Activated CD8-positive, alpha-beta memory T cell treated with anti-CD3 and anti-CD28 coated beads for 1 hour (primary cell): ENCODE measurements at regions not wholly inside any gene's neighbourhood (a gene's known extent, or its start where the extent isn't known, plus 50 kb on each side); places are given as distances from the start of the nearest gene placed in this dataset.

Experiments used
- DNase-seq, 2 donors: peaks; one replicate each; pipeline ENCODE4 v3.0.0-alpha.2; 2020; ENCODE audit warnings: low read depth in 1 of 2; ENCODE audit errors: extremely low read depth in 1 of 2

DNA sequence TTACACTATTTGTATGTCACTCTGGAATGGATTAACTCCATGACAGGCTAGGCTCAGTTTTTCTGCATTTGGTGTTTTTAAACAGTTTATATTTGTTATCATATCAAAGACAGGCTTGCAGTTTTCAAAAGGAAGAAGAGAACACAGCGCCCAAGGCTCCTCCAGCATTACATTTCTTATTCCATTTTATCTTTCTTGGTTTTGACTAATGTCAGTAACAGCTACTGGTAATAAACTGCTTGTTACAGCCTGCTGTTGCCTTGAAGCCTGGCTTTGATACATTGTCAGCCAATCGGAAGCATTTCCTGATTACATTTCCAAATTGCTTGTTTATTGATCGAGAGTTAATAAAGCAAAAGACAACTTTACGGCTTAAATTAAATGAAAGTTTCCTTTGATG lies 166.0 kb upstream of the MDFIC start:
- DNase-seq, result no peak

DNA sequence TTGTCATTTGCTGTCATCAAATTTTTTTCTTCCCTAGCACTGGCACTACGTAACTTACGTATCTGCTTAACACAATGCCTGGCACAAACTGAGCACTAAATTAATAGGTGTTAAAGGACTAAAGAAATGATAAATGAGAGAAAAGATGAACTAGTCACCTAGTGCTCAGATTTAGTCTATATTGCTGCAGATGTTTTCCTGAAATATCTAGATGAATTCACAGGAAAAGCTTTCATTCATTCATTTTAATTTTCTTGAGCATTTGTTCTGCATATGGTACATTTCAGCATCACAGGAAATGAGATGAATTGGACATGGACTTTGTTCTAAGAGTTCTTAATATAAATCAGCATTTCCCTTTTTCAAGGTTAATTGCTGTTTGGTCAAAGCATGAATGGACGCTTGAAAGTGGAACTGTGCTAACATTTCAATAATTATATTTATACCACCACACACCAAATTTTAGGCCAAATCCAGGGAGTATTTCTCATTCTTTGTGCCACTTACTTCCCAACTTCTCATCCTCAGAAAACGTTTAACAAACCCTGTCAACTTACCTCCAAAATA lies 163.2 kb upstream of the MDFIC start:
- DNase-seq, result no peak

DNA sequence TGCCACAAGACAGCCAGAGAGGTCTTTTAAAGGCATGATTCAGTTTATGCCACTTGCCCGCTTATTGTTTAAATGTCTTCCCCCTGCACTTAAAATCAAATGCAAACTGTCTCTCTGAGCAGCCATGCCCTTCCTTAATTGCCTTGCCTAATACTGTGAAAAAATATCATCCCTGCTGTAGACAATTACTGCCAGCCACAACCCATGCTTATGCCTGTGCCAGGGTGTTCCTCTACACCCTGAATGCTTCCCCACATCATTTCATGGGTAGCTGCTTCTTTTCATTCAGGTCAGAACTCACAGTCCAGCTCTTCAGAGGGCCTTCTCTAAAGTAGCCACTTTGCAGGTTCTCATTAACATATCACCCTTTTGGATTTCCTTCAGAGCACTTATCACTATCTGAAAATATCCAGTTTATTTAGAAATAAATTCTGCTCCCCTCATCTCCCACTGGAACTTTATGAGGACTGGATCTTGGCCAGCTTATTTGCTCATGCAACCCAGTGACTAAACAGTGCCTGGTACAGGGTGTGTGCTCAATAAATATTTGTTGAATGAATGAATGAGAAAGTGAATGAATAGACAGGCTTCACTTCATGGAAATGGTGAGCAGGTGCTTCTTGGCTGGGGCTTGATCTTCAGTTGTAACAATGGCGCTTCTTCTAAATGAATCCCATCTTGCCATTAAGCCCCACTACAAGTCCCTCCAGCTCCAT lies 162.4 kb upstream of the MDFIC start:
- DNase-seq, result no peak

DNA sequence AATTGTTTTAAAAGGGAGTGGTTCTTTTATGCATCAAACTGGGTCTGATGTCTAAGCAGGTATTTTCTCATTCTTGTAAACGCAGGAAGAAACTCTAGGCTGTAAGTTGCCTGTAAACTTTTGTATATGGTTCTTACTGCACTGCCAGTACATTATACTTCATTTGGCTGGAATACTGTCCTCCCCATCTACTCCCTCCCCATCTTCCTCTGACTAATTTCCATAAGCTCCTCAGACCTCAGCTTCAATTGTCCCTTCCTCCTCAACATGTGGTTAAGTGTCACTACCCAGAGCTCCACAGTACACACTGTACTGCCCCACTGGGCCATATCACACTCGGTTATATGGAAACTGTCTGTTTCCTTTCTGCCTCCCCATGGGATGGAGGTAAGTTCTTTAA lies 161.4 kb upstream of the MDFIC start:
- DNase-seq, result no peak

DNA sequence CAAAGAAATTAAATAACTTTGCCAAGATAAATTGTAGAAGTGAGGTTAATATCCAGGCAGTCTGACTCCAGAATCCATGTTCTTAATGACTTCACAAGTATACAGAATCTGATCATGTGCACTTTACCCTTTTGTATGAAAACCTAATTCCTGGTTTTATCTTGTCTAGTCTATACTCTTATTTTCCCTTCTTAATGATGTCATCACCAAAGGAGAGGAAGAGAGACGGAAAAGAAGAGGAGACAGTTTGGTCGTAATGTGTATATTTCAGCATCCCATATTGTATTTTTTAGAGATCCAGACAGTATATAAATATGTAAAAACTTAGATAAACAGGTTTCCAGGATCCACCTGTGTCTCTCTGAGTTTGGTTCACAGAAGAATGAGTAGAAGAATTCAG lies 159.9 kb upstream of the MDFIC start:
- no peak for DNase-seq

DNA sequence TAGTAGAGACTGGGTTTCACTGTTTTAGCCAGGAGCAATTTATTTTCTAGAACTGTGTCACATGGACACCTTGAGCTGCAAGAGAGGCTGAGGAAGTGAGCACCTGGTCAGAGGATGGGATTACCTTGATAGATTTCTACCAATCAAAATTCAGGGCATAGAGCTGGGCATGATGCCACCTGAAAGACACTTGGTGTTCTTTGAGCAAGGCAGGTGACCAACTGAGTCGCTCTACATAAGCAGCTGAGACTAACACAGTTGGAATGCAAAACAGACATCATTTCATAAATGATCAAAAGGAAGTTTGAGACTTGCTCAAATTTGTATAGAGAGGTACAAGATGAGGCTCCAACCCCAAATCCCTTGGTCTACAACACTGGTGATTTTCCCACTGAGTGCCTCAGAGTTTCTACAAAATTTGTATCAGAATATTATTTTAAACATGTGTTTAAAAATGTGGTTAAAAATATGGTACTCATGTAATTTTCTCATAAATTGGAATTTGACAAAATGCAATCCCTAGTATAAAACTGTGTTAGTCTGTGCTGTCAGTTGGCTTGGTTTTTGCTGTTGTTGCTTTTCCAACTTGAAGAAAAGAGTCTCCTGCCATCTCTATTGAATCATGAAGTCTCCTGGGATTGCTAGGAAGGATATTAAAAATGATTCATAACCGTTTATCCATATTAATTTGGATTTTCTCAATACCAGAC lies 156.4 kb upstream of the MDFIC start:
- no peak for DNase-seq

DNA sequence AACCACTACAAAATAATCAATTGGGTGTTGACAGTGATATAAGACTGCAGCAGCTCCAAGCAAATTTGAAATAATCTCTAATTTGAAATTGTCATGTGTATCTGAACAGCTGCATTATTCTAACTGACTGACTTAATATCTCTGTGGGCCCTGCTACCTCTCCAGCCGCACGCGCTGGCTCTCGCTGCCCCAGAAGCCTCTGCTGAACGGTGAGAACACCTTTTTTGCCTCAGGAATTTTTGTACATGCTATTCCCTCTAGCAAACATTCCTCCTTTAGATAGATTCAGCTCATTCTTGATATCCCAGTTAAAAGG lies 155.9 kb upstream of the MDFIC start:
- DNase-seq, result no peak

DNA sequence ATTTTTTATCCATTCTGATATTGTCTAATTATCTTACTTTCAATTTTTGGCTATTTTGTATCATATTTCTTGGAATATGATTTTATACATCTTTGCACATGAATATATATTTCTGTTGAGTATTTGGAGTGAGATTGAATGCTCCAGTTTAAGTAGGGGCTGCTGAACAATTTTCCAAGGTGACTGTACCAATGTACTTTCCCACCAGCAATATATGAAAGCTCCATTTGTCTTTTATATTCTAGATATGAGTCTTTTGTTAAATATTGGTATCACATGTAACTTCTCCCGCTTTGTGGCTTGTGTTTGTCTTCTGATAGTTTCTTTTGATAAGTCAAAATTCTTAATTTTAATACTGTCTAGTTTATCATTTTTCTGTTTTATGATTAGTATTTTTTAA lies 144.6 kb upstream of the MDFIC start:
- no peak for DNase-seq

DNA sequence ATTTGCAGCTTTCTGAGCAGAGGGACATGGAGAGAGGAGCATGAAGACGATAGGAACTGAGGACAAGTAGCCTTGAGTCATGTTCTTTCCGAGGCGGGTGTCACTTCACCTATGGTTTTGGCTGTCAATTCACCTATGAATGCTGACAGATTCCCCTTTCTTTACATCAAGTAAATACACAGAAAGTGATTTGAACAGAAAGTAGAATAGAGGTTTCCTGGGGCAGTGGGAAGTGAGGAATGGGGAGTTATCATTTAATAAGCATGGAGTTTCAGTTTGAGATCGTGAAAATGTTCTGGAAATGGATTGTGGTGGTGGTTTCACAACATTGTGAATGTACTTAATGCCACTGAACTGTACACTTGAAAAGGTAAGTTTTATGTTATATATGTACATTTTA lies 138.4 kb upstream of the MDFIC start:
- no peak for DNase-seq

DNA sequence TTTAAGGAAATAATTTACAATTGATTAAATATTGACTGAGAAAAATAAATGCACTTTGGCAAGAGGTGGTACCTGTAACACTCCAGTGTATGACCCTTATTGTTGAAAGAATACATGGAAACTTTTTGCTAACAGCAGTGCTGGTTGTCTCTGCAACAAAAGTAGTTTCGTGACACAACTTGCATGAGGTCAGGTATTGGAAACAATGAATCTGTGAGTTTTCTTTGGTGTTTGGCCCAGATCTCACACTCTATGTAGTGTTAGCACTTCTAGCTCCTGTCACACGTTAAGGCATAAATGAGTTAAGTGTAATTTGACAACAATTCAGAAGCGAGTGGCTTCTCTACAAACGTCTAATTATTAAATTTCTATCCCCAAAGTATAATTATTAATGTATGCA lies 137.7 kb upstream of the MDFIC start:
- no peak for DNase-seq

DNA sequence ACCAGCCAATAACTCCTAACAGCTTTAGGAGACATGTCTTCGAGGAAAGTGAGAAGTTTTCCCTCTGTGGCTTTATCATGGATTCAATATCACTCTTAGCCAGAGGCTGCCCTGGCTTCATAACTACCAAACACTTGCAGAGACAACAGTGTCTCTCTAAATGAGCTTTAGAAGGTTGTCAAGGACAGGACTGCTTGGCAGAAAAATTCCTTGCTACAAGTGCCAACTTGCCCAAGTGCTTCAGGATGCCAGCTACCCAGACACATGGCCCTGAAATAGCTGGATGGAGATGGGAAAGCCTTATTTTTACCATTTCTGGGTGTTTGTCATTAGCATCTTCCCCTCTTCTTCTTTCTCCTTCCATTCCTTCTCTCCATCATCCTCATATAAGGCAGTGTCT lies 137.1 kb upstream of the MDFIC start:
- no peak for DNase-seq

DNA sequence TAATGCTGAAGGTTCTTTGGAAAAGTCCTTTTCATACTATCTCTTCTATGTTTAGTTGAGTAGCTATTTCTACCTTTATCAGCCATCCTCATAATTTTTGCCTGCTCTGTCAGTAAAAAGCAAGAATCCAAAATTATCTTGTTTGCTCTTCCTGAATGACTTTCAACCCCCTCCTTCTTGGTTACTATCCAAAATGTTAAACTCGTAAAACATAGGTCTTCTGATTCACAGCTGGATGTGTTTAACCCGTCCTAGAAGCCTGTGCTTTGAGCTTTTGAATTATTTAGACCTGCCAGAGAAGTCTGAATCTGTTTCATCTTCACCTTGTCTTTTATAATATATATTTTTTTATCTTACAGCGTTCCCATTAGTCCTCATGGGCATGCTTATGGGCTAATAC lies 136.4 kb upstream of the MDFIC start:
- no peak for DNase-seq

DNA sequence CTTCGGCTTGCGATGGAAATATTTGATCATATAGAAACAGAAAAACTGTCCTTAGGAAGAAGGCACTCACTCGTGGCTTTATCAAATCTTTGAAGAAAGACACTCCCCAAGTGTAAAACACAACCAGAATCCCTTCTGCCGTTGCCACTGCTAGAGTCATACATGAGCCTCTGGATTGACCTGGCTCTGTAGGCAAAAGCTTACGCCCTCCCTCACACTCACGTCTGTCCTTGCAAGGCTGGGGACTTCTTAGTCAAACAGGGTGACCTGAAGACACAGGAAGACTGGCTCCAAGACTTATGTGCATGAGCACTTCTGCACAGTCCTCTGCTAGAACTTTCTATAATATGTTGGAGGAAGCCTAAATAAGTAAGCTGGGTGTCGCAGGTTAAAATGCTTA lies 135.4 kb upstream of the MDFIC start:
- no peak for DNase-seq

DNA sequence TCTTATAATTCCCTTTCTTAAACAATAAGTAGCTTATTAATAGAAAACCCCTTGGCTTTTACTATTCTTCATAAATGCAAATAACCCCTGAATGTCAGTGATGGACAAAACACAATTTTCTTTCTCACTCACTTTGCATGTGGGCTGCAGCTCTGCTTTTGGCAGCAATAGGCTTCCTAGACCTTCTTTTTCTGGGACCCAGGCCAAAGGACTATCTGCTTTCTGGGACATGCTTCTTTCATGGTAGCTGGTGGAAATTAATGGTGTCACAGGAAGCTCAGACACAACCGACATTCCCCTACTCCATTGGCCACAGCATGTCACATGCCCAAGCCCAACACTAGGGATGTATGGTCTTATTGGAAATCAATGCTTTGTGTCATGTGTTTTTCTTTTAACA lies 134.3 kb upstream of the MDFIC start:
- DNase-seq, result no peak

DNA sequence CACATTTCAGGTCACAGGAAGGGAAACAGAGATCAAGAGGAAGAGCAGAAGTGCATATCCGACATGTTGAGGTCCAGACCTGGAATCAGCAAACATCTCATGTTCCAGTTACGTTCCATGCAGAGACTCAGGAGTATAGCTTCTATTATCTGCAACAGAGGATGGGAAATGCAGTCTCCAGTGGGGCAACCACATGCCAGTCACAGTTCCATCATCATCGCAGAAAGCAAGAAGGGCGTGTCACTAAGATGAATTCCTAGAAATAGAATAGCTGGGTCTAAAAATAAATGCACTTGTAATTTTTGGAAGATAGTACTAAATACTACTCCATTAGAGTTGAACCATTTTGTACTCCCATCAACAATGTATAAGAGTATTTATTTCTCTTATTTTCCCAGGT lies 133.2 kb upstream of the MDFIC start:
- no peak for DNase-seq

DNA sequence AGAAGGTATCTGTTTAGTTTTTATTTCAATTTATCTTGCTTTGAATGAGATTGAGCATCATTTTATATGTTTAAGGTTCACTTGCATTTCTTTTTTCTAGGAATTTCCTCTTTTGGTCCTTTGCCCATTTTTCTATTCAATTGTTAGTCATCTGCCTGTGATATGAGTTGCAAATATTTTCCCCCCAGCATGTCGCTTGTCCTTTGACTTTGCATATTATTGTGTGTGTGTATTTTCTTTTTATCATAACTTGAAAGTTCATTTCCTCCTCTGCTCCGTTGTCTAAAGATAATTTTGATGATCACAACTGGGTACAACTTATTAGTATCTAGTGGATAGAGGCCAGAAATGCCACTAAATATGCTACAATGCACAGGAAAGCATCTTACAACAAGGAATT lies 132.7 kb upstream of the MDFIC start:
- no peak for DNase-seq

DNA sequence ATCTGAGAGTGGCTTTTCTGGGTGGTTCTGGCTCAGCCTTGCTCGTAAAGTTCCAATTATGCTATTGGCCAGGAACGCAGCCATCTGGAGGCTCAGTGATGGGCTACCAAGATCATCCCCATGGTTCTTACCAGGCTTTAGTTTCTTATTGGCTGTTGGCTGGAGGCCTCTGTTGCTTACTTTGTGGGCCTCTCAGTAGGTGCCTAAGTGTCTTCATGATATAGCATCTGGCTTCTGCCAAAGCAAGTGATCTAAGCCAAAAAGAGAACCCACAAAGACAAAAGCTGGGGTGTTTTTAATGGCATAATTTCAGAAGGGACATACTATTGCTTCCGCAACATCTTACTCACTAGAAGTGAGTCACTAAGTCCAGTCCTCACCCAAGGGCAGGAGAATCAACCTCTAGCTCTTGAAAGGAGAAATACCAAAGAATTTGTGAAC lies 132.0 kb upstream of the MDFIC start:
- no peak for DNase-seq

DNA sequence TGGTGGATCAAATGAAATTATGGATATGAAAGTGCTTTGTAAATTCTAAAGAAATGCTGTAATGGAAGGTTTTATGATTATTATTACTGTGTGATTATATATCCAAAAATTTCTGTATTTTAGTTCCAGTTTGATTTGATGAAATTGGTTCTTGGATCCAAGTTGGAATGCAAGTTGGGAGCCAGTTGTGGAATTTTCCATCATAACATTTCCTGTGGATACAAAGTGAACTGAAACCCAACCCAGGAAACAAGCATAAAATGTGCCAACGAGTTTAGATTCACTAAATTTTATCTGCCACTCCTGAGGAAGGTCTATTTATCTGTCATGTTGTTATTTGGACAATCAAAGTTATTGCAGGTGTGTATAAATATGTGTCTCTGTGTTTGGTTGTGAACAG lies 131.4 kb upstream of the MDFIC start:
- no peak for DNase-seq

DNA sequence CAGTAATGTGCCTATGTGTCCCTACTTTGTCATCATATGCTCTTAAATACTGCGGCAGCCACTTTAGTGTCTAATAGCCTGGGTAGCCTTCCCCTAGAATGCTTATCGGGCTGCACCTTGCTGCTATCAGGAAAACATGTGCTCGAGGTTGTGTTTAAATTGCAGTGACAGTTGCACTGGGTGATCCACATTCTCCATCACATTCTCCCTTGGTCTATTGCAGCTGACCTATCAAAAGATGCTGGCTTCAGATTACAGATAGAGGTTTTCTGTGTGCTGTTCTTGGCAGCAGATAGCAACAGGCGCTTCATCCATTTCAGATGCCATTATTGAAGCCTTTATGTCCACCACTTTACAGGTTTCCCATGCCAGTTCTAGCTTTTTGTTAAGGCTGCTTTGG lies 130.1 kb upstream of the MDFIC start:
- no peak for DNase-seq

DNA sequence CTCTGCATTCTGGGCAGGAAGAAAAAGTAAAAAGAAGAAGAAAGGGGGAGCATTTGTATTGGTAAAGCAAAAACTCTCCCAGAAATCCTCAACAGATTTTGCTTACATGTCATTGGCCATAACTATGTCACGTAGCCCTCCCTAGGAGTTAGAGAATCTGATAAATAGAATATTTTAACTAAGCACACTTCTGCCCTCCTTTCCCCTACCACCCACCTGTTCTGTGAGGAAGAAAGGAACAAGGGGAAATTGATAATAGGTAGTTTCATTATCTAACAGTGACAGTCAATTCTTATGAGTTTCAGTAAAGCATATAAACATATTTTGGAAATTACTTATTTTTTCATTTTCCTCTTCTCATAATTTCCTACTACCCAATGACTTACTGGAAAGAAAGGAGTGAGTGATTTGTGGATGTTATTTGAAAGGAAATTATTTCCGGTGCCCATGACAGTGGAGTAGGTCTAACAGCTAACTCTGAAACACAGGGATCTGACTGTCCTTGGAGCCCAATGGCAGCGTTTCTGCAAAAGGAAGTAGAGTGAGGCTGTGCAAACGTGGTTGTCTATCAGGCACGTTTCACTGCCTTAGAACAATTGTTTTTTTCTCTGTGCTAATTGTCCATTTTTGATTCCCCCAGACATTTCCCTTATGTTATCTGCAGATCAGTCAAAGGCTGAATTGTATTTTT lies 128.6 kb upstream of the MDFIC start:
- no peak for DNase-seq

DNA sequence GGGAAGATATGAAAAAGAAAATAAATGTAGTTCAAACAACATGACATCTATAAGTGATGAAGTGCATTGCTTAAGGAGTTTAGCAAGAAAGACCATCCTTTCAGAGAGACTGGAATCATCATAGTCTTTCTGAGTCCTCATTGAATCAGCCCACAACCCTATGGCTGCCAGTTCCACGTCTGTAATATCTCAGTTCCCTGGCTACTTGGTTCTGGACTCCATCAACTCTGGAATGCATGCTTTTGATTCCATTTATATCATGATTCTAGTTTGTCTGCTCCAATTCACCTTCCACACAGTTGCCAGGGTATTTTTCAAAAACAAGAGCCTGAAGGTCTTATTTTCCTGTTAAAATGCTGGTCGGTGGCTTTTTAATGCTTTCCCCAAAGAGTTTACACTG lies 126.4 kb upstream of the MDFIC start:
- no peak for DNase-seq

DNA sequence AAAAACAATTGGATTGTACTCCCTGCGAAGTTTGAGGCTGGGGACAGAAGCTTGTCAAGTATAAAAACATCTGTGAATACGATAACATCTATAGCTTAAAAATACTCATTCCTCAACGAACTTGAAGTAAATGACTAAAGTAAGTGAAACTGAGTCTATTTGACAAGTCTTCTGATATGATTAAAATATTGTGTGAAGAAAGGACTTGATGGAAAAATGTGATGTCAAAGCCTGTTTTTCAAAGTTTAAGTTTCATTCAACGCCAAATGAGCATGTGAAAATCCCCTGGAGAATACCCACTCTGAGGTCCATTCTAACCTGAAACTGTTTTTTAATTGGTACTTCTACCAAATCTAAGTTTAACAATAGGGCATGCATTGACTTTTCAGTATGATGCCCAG lies 122.3 kb upstream of the MDFIC start:
- DNase-seq, result no peak
